GM12875 (cell line): ENCODE measurements at regions not wholly inside any gene's neighbourhood (a gene's known extent, or its start where the extent isn't known, plus 50 kb on each side); places are given as distances from the start of the nearest gene placed in this dataset.

ENCODE experiments used
- H3K4me3 ChIP-seq: one replicate; pipeline ENCODE4 v1.5.1; 2011; ENCODE audit warnings: low read depth, low read length, control low read depth
- TF ChIP-seq, protein P1 (sequence below): IDR thresholded peaks from 2 replicates; pipeline ENCODE4 v1.5.1; 2011; ENCODE audit warnings: low read depth, mild to moderate bottlenecking, control low read depth, inconsistent platforms, low read length, moderate library complexity, borderline replicate concordance; ENCODE audit not compliant: insufficient read depth

DNA sequence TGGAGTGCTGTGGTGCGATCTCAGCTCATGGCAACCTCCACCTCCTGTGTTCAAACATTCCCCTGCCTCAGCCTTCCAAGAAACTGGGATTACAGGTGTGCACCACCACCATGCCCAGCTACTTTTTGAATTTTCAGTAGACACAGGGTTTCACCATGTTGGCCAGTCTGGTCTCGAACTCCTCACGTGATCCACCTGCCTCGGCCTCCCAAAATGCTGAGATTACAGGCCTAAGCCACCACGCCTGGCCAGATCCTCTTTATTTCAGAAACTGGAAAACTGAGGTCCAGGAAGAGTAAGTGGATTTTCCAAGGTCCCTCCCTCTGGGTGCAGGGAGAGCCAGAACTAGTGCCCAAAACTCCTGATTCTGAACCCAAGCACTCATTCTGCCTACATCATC, 413.1 kb upstream of the AUTS2 start:
- no peak overlapping the region for H3K4me3 ChIP-seq
- TF ChIP-seq, protein P1, sequence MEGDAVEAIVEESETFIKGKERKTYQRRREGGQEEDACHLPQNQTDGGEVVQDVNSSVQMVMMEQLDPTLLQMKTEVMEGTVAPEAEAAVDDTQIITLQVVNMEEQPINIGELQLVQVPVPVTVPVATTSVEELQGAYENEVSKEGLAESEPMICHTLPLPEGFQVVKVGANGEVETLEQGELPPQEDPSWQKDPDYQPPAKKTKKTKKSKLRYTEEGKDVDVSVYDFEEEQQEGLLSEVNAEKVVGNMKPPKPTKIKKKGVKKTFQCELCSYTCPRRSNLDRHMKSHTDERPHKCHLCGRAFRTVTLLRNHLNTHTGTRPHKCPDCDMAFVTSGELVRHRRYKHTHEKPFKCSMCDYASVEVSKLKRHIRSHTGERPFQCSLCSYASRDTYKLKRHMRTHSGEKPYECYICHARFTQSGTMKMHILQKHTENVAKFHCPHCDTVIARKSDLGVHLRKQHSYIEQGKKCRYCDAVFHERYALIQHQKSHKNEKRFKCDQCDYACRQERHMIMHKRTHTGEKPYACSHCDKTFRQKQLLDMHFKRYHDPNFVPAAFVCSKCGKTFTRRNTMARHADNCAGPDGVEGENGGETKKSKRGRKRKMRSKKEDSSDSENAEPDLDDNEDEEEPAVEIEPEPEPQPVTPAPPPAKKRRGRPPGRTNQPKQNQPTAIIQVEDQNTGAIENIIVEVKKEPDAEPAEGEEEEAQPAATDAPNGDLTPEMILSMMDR, result no peak

DNA sequence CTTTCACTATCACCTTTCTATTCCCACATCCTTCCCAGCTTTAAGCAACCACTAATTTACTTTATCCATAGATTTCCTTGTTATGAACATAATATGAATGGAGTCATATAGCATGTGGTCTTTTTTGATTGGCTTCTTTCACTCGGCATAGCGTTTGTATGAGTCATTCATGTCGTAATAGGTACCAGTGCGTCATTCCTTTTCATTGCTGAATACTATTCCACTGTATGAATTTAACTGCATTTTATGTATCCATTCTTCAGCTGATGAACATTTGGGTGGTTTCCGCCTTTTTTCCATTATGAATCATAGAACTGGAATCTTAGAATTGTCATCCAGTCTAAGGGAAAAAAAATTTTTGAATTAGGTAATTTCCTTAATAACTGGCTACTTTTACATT, 411.3 kb upstream of the AUTS2 start:
- no peak overlapping the region for H3K4me3 ChIP-seq
- TF ChIP-seq, protein P1, result no peak

DNA sequence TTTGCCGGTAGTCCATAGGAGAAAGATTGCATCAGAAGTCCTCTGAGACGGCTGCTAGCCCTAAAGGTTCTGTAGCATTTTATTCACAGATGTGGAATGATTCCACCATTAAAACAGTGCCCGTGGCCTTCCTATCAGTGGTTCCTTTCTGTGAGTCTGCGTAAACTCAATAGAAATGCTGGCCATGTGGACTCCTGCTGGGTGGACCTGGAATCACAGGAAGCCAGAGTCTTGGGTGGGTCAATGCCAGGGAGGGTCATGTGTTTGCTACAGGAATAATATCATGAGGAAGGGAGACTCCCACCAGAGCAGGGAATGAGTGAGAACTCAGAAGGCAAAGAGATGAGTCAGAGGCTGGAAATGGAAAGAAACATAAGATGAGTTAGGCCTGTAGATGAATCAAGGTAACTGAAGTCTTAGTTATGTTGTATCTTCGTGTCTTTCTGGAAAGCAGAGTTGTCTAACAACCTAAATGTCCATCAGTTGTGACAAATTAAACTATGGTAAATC, 410.4 kb upstream of the AUTS2 start:
- TF ChIP-seq, protein P1, result no peak

DNA sequence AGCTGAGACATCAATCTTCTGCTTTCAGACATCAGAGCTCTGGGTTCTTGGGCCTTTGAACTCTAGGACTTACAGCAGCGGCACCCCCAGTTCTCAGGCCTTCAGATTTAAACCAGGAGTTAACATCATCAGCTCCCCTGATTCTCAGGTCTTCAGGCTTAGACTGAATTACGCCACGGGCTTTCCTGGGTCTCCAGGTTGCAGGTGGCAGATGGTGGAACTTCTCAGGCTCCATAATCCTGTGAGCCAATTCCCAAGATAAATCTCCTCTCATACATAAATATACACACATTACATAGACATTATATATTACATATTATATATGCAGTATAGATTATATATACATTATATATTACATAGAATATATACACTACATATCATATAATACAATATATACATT, 408.9 kb upstream of the AUTS2 start:
- no peak overlapping the region for H3K4me3 ChIP-seq
- TF ChIP-seq, protein P1, result no peak

More for the DNA sequence above, 410.4 kb upstream of the AUTS2 start:
- no peak overlapping the region for H3K4me3 ChIP-seq

DNA sequence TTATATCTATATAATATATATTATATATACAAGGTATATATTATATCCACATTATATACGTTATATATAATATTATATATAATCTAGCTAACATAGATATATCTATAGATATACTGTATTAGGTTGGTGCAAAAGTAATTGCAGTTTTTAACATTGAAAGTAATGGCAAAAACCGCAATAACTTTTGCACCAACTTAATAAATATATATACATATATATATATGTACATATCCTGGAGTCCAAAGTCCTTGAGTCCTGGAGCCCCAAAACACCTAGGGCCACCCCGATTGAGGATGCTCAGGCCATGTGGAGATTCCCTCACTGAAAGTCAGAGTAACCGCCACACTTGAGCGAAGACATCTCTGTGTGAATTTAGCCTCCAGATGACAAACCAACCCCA, 408.2 kb upstream of the AUTS2 start:
- TF ChIP-seq, protein P1, result no peak
- no peak overlapping the region for H3K4me3 ChIP-seq

DNA sequence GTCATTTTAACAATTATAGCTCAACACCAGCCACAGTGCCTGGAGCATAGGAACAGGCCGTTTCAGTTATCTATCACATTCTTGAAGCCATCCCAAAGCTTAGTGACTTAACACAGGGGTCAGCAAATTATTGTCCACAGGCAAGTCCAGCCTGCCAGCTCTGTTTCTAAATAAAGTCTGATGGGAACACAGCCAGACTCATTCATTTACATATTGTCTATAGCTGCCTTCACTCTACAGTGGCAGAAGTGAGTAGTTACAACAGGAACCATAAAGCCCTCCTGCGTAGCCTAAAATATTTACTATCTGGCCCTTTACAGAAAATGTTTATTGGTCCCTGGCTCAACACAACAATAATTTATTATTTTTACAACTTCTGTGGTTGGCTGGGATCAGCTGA, 407.5 kb upstream of the AUTS2 start:
- H3K4me3 ChIP-seq, result no peak overlapping the region
- TF ChIP-seq, protein P1, result no peak

DNA sequence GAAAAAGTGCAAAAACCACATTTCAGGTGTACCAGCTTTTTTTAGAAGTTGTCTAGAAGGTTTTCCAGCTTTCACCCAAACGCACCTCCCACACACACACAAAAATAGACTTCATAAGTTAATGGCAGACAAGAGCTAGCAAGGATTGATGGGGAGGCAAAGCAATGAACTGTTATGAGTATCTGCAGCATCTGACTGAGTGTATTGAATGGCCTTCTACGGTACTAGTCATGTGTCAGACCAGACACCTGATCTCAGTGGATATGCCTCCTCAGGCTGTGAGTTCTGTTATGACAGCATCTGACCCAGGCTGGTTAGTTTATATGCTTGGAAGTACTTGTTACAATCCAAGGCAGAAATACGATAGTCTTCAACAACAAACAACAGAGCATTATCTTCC, 406.1 kb upstream of the AUTS2 start:
- TF ChIP-seq, protein P1, result no peak
- H3K4me3 ChIP-seq, result no peak overlapping the region
